GM20431 (cell line): ENCODE measurements at regions not wholly inside any gene's neighbourhood (a gene's known extent, or its start where the extent isn't known, plus 50 kb on each side); places are given as distances from the start of the nearest gene placed in this dataset.
"Not testable (repeated sequence)": the region's sequence is repeated elsewhere in the genome, so short reads cannot be mapped to it uniquely, and the experiment has no call there.

Experiments
- in situ Hi-C: fragments of 300-500 bp; cut with MseI, MboI; formaldehyde crosslinking; loops from one replicate; pipeline ENCODE4 v1.15.0; 2020; ENCODE audit warnings: low sequenced_read_pairs; ENCODE audit not compliant: unreplicated experiment

- in situ Hi-C loops, result no loop called here
Measured at GRCh38 chr5:163915481-163915961, 410.1 kb downstream of the MAT2B start.

GRCh38 chr5:163916376-163916775 lies 411.0 kb downstream of the MAT2B start:
- in situ Hi-C loops, result no loop called here

- in situ Hi-C loops, result no loop called here
Measured at GRCh38 chr5:163916861-163917260, 411.4 kb downstream of the MAT2B start.

DNA sequence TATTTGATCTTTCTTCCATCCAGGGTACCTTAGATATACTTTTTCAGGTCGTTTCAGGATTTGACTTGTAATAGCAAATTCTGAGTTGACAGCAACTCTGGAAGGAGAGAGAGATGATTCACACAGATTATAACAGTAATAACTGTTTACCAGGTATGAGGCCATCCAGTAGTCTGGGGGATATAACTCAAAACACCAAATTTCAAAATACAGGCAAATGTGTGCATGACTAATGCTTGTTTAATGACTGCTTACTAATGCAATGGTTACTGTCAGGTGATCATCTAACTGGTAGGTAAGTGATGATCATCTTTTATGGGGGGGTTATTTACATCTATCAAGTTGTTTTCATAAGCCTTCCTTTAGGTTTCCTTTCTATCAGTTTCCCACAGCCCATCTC lies 412.3 kb downstream of the MAT2B start:
- in situ Hi-C loops, result no loop called here

- in situ Hi-C loops, result not testable (repeated sequence)
Measured at GRCh38 chr5:163934990-163935389, 429.6 kb downstream of the MAT2B start.

GRCh38 chr5:163938595-163938994 lies 433.2 kb downstream of the MAT2B start:
- in situ Hi-C loops, result no loop called here

GRCh38 chr5:163941079-163941478 lies 435.7 kb downstream of the MAT2B start:
- in situ Hi-C loops, result no loop called here

DNA sequence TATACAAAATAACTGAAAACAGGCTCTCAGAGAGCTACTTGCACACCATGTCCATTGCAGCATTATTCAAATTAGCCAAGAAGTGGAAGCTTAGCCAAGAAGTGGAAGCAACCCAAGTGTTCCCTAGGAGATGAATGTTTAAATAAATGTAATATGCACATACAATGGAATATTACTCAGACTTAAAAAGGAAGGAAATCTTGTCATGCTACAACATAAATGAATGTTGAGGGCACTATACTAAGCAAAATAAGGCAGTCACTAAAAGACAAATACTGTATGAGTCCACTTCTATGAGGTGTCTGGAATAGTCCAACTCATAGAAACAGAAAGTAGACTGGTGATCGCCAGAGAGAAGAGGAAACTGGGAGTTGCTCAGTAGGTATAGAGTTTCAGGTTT lies 438.1 kb downstream of the MAT2B start:
- in situ Hi-C loops, result no loop called here

- in situ Hi-C loops, result no loop called here
Measured at GRCh38 chr5:163944738-163945137, 439.3 kb downstream of the MAT2B start.

DNA sequence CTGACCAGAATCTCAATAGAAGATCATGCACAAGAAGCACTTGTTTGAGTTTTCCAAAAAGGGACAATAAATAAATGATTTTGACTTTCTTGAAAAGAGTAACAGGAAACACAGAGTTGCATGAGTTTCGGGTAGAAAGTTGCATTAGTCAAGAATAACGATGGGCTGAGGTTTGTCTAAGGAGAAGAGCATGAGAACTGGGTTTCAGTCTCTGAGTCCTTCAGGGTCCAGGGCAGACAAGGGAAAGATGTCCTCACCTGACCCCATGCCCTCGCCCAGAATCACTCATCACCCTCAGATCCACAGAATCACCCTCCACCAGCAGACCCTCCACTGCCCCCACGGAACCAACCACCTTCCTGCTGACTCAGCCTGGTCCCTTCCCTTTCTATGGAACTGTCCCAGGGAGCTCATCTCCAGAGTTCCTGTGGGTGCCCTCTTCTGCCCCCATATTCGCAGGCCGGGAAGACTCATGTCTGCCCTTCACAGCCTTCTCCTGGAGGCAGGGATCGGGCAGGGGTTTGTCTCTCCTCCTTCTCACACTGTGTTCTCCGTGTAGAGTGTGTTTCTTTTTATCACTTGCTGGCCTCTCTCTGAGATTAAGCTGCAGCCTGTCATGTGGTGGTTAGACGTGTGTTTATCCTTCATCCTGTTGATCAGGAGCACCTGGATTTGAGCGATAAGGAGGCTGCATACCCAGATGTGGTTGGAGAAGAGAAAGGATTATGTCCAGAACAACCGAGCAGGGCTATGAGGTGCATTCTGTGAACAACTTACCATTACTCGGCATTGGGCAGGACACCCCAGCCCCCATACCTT lies 442.6 kb downstream of the MAT2B start:
- in situ Hi-C loops, result no loop called here

DNA sequence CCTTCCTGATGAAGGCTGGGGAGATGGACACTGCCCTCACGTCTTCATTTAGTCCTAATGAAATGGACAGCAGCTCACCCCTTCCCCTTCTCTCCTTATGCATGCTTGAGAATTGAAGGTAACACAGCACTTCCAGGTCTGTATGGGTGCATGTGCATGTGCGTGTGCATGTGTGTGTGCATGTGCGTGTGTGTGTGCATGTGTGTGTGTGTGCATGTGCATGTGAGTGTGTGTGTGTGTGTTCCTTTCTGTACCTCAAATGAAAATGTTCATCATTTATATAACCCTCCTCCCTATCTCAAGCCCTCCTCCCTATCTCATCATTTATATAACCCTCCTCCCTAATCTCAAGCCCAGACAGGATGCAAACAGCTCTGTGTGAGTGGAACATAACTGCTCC lies 444.8 kb downstream of the MAT2B start:
- in situ Hi-C loops, result no loop called here

DNA sequence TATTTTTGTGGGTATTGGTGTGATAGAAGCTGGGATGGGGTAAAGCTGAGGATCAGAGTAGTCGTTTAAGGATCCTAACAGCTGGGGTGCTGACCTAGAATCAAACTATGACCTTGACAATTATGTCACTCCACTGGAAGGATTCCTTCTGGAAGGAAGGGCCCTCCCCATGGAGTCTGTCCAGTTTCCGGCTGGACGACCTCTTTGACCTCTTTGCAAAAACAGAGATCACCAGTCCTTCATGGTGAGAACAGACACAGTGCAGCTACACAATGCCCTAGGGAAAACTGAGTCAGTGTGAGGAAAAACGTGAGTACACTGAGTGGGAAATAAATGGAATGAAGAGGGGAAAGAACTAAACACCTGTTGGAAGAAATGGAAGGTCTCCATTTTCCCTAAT lies 445.6 kb downstream of the MAT2B start:
- in situ Hi-C loops, result no loop called here

- in situ Hi-C loops, result no loop called here
Measured at GRCh38 chr5:163953901-163954300, 448.5 kb downstream of the MAT2B start.

DNA sequence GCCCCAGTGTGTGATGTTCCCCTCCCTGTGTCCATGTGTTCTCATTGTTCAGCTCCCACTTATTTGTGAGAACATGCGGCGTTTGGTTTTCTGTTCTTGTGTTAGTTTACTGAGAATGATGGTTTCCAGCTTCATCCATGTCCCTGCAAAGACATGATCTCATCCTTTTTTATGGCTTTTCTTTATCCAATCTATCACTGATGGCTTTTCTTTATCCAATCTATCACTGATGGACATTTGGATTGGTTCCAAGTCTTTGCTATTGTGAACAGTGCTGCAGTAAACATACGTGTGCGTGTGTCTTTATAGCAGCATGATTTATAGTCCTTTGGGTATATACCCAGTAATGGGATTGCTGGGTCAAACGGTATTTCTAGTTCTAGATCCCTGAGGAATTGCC lies 455.8 kb downstream of the MAT2B start:
- in situ Hi-C loops, result not testable (repeated sequence)

DNA sequence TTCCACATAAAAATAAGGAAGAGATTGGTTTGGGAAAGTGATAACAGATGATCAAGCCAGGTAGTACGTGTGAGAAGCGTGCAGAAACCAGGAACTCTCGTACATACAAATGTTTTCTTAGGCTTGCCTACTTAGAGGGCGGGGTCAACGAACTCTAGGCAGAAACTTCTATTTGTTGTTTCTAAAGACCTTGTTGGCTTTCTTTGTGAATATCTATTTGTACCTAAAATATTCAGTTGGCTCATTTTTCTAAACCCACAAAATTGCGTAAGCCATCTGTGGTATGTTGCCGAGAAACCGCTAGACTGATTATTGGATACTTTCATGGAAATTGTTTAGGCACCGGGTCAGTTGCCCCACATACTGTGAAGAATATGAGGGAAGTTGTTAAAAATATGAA lies 458.5 kb downstream of the MAT2B start:
- in situ Hi-C loops, result no loop called here

DNA sequence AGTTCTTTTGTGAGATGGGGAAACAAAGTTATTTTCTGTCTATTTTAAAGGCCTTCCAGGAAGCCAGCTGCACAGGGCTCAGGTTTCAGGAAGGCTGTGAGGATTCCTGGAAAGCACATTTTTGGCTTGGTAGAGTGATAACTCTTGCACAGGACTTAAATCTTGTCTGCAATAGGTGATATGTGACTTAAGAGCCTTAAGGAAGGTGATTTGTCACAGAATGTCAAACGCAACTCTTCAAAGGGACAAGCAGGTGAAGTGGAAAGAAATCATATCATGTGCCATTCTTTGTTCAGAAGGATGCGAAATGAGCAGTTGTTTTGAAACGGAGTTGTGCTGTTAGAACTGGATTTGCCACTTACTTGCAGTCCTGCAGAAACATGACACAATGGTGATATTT lies 459.3 kb downstream of the MAT2B start:
- in situ Hi-C loops, result no loop called here

GRCh38 chr5:163967268-163967667 lies 461.8 kb downstream of the MAT2B start:
- in situ Hi-C loops, result no loop called here

DNA sequence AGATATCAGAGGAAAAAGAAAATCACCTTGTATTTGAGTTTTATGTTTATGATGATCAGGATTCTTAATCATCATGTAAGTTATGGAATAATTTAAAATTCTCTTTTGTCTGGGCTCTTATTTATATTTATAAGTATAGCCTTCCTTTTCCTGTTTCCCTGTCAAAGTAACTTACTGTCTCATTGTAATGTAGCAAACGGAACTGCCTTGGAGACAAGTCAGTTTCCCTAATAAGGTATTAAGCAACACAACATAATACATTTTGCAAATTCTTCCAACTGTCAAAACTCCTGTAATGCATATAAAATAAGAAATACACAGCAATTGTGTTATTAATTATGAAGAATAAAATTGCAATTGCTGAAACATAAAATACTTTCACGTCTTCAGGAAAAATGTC lies 463.2 kb downstream of the MAT2B start:
- in situ Hi-C loops, result no loop called here

GRCh38 chr5:163976696-163977095 lies 471.3 kb downstream of the MAT2B start:
- in situ Hi-C loops, result no loop called here

GRCh38 chr5:163978897-163979296 lies 473.5 kb downstream of the MAT2B start:
- in situ Hi-C loops, result no loop called here

DNA sequence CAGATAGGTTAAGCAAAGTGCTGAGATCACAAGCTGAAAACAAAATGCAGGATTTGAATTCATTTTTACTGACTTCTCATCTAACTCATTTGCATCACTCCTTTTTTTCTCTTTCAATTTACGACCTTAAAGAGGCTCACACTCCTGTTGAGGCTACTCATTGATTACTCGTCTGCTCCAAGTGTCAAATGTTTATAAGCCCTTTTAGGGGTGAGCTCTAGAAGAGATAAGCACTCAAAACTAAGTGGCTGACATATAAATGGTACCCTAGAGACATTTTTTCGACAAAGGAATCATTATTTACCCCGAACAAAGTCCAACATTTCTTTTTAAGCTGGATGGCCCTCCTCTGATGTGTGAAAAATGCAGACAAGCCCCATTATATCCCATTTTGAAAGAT lies 483.1 kb downstream of the MAT2B start:
- in situ Hi-C loops, result no loop called here

DNA sequence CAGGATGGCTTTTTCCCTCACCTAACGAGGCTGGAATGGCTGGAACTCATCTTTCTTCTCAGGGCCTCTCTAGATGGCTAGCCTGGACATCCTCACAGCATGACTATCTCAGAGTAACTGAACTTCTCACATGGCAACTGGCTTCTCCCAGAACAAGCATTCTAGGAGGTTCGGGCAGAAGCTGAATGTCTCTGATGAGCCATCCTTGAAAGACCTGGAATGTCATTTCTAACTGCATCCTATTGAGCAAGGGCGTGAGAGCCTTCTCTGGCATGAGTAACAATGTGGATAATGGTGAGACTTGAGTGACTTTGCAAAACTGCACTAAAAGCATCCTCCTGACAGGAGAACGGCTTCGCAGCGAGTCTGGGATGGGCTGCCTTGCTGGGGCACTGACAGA lies 487.7 kb downstream of the MAT2B start:
- in situ Hi-C loops, result no loop called here
